GM19023 (cell line): ENCODE measurements at regions not wholly inside any gene's neighbourhood (a gene's known extent, or its start where the extent isn't known, plus 50 kb on each side); places are given as distances from the start of the nearest gene placed in this dataset.

ENCODE experiments used
- ATAC-seq: cut with Tn5 transposase; IDR thresholded peaks from one replicate; pipeline ENCODE4 v1.9.1; 2021; ENCODE audit warnings: mild to moderate bottlenecking, moderate library complexity; ENCODE audit not compliant: unreplicated experiment

DNA sequence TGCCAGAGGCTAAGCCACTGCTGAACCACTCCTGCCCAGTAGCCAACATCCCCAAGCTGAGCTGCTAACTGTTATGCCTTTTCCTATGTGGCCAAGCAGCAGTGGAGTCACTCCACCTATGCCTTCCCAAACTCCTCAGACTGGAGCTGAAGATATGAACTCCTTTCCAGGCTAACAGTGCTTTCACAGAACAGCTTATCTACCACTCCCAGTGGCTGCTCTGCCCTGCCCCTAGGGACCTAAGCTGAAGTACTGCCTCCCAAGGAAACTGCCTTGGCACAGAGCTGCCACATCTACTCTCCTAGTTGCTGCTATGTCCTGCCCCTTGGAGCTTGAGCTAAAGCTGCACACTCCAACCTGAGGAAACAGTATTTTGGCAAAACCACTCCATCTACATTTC is 275.9 kb downstream of the RBM43 start:
- ATAC-seq, result no peak

DNA sequence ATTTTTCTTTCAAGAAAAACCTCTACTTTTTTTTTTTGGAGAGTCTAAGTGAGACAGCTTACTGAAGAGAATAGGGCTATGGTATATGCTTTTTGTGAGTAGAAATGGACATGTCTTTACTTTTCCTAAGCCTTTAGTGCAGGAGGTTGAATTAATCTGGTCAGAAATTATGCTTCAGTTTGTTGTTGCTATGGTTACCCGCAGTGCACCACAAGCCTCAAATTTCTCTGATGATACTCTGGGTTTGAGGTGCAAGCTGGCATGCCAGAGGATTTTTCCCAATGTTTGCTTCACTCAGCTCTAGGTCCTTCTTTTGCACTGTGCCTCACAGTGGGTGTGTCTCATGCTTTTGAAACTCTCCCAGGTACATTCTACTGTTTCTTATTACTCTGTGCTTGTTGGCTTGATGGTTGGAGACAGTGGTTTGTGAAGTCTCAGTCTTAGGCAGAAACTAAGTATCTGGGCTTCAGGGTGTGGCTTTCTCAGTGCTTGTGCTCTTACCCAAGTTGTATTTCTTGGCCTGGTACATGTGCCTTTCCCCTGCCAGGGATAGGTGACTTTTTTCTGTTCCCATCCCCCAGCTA is 278.3 kb downstream of the RBM43 start:
- ATAC-seq, result no peak

DNA sequence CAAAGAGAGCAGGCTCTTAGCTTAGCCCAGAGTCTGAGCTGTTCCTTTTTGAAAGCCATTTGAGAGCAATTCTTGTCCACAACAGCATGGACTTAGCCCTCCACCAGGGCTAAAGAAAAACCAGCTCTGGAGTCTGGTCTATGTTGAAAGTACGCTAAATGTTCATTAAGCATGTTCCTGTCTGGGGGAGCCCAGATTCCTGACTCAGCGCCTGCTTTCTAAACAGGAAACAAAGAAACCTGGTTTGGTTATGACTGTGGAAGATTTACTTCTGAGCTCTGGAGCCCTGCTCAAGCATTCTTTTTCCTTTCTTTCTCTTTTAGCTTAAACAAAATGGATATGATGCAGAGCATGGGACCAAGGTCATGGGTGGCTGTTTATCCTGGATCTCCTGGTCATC is 279.8 kb downstream of the RBM43 start:
- no peak for ATAC-seq

DNA sequence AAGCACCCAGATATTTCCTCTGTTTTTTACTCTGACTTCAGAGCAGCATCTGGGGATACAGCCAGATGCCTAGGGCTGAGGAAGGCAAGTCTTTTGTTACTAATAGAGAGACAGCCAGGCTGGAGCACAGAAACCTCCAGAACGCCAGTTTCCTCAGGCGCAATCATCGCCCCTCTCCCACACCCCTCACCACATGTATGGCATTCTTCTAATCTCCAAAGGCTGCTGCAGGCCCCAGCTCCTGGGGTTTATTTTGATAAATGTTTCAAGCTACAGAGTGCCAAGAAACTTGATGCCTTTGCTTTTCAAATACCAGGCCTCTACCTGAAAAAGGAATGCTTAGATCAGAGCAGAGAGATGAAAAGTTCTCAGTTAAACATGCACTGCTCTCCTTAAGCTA is 283.6 kb downstream of the RBM43 start:
- ATAC-seq, result no peak

DNA sequence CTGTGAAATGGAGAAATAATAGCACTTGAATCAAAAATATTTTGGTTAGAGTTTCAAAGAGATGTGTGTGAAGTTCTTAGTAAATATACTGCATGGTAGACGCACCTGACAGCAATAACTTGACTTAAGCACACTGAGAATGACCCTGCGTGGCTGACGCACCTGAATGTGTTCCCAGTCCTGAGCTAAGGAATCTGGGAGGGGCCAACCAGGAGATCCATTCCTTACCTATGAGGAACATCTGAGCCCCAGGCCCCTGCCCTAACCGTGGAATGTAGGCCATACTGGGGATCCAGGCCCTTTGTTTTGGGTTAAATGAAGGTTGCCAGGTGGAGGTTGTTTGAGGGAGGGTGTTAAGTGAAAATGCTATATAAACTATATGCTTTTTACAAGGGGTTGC is 284.4 kb downstream of the RBM43 start:
- no peak for ATAC-seq

DNA sequence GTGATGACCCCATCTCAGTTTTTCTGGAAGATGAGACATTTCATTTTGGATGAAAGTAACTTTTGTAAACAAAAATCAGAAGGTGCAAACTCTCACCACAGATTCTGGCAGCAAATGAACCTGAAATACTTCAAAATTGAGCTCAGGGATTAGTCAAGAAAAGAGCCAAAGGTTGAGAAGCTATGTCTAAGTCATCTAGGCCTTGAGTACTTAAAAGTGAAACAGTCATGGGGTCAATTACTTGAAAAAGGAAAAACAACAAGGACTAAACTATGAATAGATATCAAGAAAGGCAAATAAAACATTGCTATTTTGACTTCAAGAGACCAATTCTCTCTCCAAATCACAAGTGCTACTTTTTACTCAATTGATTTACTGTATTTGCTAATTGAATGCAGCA is 285.1 kb downstream of the RBM43 start:
- ATAC-seq, result no peak

DNA sequence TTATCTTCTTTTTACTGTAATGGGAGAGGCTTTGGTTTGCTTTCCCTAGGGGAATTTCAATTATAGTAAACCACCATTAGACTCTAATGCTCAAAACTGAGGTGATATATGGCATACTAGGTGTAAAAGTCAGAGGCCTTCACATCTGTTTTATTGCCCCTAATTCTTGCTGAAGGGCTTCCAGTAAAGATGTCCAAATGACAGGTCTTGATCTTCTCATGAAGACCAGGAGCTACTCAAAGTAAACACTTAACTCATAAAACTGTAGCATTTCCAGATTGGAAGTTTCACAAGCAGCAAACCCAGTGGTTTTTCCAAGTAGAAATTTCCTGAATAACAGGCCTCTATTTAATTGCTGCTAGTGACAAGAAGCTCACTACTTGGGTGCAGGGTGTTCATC is 286.8 kb downstream of the RBM43 start:
- no peak for ATAC-seq

DNA sequence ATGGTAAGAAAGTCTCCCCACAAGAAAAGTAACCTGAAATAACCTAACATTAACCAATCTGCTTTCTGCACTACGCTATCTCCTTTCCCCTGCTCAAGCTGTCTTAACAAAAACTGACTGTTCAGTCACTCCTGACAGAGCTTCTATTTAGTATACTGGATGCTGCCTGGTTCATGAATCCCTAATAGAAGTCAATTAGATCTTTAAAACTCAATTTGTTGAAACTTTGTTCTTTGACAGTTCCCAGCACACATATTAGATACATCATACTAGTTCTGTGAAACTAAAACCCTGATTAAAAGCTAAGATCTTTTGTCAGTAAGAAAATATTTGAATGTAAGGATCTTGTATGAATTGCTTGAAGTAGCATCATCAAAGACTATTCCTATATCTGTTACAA is 287.4 kb downstream of the RBM43 start:
- no peak for ATAC-seq

DNA sequence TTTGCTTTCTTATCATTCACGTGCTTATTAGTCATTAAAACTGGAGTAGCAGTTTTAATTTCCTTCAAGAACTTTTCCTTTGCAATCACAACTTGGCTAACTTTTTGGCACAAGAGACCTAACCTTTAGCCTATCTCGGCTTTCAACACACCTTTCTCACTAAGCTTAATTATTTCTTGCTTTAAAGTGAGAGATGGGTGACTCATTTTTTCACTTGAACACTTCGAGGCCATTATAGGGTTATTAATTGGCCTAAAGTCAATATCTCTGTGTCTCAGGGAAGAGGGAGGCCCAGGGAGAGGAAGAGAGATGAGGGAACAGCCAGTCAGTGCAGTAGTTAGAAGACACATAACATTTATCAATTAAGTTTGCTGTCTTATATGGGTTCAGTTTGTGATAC is 289.8 kb downstream of the RBM43 start:
- no peak for ATAC-seq

DNA sequence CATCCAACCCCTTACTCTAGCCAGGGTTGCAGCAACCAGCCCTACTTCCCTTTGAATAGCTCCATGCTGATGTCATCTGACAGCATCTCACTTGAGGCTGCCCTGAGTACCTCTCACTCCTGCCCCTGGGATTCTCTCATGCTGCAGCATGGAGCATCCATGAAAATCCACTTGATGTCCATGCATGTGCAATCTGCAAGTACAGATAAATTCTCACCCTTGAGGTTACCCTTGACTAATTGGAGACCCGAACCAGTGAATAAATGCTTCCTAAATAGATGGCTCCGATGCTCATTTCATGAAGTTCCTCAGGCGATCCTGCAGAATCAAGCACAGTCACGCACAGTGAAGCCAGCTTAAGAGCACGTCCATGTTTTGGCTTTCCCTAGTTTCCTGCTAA is 298.3 kb downstream of the RBM43 start:
- ATAC-seq, result no peak

DNA sequence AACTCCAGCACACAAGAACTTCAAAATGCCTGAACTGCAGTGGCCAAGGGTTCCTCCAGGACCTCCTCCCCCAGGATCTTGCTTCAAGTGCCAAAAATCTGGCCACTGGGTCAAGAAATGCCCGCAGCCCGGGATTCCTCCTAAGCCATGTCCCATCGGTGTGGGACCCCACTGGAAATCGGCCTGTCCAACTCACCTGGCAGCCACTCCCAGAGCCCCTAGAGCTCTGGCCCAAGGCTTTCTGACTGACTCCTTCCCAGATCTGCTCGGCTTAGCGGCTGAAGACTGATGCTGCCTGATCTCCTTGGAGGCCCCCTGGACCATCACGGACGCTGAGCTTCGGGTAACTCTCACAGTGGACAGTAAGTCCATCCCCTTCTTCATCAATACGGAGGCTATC is 306.4 kb downstream of the RBM43 start:
- no peak for ATAC-seq

DNA sequence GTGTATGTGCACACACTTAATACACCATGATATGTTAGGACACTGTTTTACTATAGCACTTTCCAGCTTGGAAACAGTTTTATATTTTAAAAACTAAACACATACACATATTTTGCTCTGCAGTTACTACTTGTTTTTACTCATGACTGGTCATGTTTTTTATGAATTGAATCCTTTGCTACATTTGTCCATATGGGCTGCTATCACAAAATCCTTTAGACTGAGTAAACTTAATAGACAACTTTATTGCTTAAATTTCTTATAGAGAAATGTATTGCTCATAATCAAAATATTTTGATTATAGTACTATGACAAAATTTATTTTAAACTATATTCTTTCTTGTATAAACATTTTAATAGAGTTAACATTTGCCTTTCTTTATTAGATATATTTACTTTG is 314.8 kb downstream of the RBM43 start:
- no peak for ATAC-seq

DNA sequence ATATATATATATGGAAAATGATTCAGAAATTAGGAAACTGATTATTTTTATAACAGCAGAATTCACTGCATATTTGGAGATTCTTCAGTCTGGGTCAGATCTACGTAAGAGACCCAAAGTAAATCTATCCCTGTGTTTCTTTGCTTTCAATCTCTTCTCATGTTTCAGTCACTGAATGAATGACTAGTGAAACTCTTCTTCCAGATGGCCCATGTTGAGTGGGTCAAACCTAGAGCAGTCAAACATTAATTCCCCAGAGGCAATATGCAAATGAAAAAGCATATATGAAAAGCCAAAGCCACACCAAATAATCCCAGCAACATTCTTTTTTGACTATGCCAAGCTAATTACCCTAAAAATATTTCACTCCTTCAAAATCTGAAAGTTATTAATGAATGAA is 317.3 kb downstream of the RBM43 start:
- ATAC-seq, result no peak

DNA sequence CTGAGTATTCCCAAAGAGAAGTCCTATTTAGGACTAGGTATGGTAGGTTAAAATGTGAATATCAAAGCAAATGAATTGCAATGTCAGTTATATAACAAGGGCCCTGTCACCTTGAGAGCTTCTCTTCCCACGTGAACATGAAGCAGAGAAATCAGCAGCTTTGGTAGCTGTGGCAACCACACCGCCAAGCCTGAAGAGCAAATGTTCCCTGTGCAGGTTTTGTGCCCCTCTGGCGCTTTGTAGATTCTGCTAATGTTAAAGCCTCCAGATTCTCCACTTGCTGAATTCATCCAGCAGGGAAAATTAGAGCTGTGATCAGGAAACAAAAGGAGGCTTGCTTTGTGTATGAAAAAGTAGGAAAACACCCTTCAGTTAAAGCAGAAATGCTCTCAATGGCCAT is 322.6 kb downstream of the RBM43 start:
- ATAC-seq, result no peak

DNA sequence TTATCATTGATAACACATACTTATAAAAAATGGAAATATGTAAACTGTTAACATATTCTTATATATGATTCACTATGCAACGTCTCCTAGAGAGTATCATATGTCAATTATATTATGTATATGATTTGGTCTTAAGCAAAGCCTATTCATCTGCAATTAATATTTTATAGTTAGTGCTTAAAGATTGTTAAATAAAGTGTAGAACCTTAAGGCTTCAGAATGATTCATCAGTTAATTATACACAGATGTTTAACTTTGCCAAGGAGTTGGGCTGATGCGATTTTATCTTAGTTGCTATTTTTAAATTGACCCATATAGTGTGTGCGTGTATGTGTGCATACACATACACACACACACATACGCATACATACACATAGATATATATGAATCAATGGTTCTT is 323.1 kb downstream of the RBM43 start:
- ATAC-seq, result no peak

DNA sequence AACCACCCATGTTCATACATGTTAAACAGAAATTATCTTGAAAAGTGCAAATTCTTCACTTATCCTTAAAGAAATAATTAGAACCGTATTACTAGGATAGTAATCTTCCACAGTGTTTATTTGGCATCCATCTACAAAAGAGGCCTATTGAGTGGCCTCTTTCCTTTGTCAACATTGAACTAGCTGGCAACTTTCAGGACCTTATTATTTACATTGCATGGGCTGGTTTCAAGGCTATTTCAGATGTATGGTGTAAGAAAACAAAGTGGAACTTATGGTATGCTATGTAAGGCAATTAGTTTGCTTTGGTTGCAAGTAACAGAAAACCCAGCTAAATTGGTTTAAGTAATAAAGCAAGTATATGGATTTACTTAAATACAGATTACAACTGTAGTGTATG is 324.6 kb downstream of the RBM43 start:
- no peak for ATAC-seq

DNA sequence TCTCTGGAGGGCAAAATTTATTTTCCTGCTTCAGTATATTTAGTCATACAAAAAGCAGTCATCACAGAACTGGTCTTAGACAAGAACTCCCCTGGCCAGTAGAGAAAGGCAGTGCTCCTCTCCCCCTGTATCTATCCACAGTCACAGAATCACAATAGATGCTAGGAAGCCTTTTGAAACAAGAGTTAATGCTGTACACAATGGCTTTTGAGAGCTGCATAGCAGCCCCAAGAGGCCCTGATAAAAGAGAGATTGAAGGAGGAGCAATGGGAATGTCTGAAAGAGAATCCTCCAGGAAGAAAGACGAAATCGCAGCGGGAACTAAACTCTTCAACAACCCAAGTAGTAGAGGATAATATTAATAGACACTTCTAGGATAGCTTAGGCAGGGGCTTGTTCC is 330.2 kb downstream of the RBM43 start:
- no peak for ATAC-seq

DNA sequence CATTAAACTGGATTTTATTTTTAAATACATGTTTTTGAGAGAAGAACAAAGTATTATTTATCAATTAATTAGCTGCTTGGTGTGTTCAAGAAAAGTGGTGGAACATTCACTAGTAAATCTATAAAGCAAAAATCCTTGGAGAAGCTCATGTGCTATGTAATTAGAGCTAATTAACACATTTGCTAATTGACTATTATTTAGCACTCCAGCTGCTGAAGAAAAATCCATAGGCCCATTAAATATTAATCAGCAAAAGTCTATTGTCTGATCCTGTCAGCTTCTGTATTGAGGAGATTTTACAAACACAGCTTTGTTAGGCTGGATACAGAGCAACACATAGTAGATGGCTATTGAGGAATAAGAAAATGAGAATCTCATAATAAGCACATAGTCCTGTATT is 336.1 kb downstream of the RBM43 start:
- no peak for ATAC-seq

DNA sequence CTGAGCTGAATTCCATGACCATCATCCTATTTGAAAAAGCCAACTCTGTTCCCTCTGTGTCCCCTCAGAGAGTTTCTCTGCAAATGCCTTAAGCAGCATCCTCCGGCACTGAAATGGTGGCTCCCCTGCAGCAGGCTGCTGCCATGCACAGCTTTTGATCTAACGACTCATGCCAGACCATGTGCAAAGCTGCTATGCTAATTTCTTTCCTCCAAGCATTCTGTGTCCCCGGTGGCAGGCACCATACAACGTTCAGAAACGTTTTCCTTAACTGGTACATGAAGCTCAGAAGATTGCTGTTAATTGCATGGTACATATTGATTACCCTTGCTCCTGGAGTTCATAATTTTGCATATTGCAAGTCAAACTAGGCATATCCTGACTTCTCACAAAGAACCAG is 336.8 kb downstream of the RBM43 start:
- ATAC-seq, result no peak

DNA sequence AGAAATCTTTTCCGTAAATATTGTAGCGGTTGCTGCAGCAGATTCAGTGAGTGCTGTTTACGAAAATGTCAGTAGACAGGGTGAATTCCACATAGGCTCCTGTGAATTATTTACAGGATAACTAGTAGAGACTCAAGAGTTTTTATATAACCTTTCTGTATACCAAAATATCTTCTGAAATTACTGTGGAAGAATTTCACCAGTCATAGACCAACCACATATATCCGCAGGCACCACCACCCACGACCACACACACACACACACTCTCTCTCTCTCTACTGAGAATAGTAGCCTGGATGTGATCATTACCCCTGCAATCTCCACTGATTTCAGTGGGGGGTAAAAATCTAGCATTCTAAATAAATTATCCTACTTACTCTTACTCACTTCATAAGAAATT is 341.8 kb downstream of the RBM43 start:
- ATAC-seq, result no peak

DNA sequence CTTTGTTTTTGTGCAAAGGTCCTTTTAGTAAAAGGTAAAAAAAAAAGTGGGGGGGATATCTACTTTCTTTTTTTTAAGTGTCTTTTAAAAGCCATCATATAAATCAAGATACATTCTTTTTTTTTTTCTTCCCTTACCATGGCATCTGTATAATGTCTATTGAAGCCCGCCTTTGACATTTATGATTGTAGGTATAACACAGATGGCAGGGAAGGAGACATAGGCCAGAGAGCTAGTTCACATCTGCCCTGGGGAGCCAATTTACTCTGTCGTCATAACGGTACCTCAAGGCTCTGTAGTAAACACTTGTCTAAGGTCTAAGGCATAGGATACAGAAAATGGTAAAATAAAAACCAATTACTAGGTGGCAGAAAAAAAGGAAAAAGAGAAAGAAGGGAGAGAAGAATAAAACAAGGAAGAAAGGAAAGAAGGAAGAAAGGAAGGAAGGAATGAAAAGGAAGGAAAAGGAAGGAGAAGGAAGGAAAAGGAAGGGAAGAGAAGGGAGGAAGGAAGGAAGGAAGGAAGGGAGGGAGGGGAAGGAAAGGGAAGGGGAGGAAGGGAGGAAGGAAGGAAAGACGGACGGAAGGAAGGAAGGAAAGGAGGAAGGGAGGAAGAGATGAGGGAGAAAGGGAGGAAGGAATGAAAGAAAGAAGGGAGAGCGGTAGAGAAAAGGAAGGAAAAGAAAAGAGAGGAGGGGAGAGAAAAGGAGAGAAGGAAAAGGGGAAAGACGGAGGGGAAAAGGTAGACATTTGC is 343.5 kb downstream of the RBM43 start:
- ATAC-seq, result no peak

DNA sequence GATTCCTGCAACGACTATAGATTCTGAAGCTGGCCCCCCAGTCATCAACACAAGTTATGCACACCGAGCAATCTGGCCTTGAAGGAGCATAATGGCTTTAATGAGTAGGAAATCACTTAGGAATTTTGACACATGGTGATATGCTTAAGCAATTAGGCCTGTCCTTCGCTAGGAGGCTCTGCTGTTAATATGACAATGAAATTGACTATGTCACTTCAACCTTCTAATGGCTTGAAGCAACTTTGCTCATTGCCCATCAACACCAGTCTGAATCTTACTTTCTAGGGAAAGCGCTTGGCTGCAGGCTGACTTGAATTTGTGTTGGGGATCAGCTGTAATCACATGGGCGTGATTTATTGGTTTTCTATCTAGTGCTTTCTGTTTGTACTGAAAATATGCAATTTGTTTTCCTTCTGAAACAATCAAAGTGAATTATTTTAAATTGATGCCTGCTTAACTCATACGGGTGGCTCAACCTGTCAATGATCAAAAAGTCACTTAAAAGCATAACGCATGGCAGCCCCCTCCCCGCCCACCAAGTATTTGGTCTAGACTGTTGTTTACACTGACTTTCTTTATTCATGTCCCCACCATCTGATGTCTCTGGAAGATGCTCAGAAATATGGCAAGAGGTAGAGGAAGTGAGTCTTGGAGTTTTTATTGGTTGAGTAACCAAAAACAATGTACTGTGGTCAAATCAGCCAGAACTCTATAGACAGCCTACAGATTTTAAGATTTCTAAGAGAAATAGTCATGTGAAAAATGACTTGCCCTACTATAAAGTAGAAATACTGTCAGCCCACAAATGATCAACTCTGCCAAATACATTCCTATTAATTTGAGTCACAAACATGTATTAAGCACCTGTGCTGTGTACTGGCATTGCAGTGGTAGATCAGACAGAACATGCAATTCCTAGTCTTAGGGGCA is 344.9 kb downstream of the RBM43 start:
- ATAC-seq, result no peak
